GM12878 (cell line): ENCODE measurements at regions not wholly inside any gene's neighbourhood (a gene's known extent, or its start where the extent isn't known, plus 50 kb on each side); places are given as distances from the start of the nearest gene placed in this dataset.

Source experiments
- ATAC-seq: fragments of 200-7000 bp; cut with Tn5 transposase; 3 replicates; pipeline ENCODE4 v1.9.1; 2020; ENCODE audit warnings: mild to moderate bottlenecking, moderate library complexity
- BruUV-seq: library from RNA; stranded (reverse); fragments of 400-500 nt; replicated peaks from 2 replicates; lab custom pipeline; 2021; lab: Mats Ljungman, UMichigan
- CTCF ChIA-PET: fragments of 300-600 bp; sonication (Branson Sonifier 250); formaldehyde crosslinking; extraction: SDS; loops from one replicate; lab custom pipeline; 2021; ENCODE audit warnings: inconsistent platforms; lab: Yijun Ruan, JAX
- POLR2A ChIA-PET: fragments of 350-600 bp; formaldehyde crosslinking; extraction: SDS; loops from one replicate; lab custom pipeline; 2021; ENCODE audit warnings: inconsistent platforms; lab: Charles Lee
- RAD21 ChIA-PET: fragments of 300-600 bp; sonication (Branson Sonifier 250); formaldehyde crosslinking; loops from one replicate; lab custom pipeline; 2023; ENCODE audit warnings: antibody characterized with exemption; ENCODE audit not compliant: unreplicated experiment; lab: Charles Lee
- SMC1A ChIA-PET: fragments of 300-600 bp; sonication (Branson Sonifier 250); formaldehyde crosslinking; loops from one replicate; lab custom pipeline; 2023; ENCODE audit not compliant: unreplicated experiment, uncharacterized antibody; lab: Charles Lee
- DNase-seq: peaks from one replicate; pipeline ENCODE4 v3.0.0-alpha.2; 2011; ENCODE audit warnings: low read depth, low spot score
- FAIRE-seq: peaks from 3 replicates; lab custom pipeline; 2011; peaks lifted over from hg19 to GRCh38; lab: Jason Lieb, UNC
- H2AFZ ChIP-seq: 2 replicates; pipeline ENCODE4 v1.6.0; 2011; ENCODE audit warnings: low read depth, low read length, control low read depth; ENCODE audit not compliant: control insufficient read depth
- H3K27ac ChIP-seq: 2 replicates; pipeline ENCODE4 v1.5.1; 2011; ENCODE audit warnings: control low read depth; ENCODE audit not compliant: control insufficient read depth, insufficient read depth
- H3K27me3 ChIP-seq, 2 experiments: replicated peaks in 1 of 2; 2 replicates each; pipeline versions ENCODE4 v1.6.0 to v1.6.1; 2011; ENCODE audit warnings: low read length in 1 of 2; ENCODE audit not compliant: control insufficient read depth in 2 of 2, insufficient read depth in 2 of 2
- H3K36me3 ChIP-seq, 2 experiments: 2 replicates each; pipeline ENCODE4 v1.5.1; 2011; ENCODE audit warnings: low read length in 1 of 2; ENCODE audit not compliant: control insufficient read depth in 2 of 2, insufficient read depth in 2 of 2
- H3K4me1 ChIP-seq: 2 replicates; pipeline ENCODE4 v1.6.1; 2011; ENCODE audit warnings: mild to moderate bottlenecking, low read length, moderate library complexity, mixed read lengths; ENCODE audit not compliant: control insufficient read depth, insufficient read depth
- H3K4me2 ChIP-seq: 2 replicates; pipeline ENCODE4 v1.6.0; 2011; ENCODE audit warnings: control low read depth; ENCODE audit not compliant: control insufficient read depth, insufficient read depth
- H3K4me3 ChIP-seq: fragments of 200-600 bp; sonication (generic); 2 replicates; pipeline ENCODE4 v1.5.1; 2016
- H3K79me2 ChIP-seq: 2 replicates; pipeline ENCODE4 v1.6.0; 2011; ENCODE audit warnings: low read length; ENCODE audit not compliant: control insufficient read depth, insufficient read depth
- H3K9ac ChIP-seq: 2 replicates; pipeline ENCODE4 v1.8.0; 2011; ENCODE audit warnings: low read length, control low read depth, mixed read lengths; ENCODE audit not compliant: control insufficient read depth, insufficient read depth
- H3K9me3 ChIP-seq: replicated peaks from 3 replicates; pipeline ENCODE4 v1.5.1; 2011; ENCODE audit warnings: mild to moderate bottlenecking, low read length; ENCODE audit not compliant: control insufficient read depth, insufficient read depth
- H4K20me1 ChIP-seq: 2 replicates; pipeline ENCODE4 v1.6.0; 2011; ENCODE audit not compliant: control insufficient read depth, insufficient read depth
- FOXM1 ChIP-seq: IDR thresholded peaks from 2 replicates; pipeline ENCODE4 v1.6.1; 2012; ENCODE audit warnings: low read depth, mild to moderate bottlenecking, inconsistent platforms, low read length, moderate library complexity
- HDAC6 ChIP-seq: fragments of 200-600 bp; sonication (generic); IDR thresholded peaks from one replicate; pipeline ENCODE4 v1.8.0; 2017; ENCODE audit warnings: antibody characterized with exemption; ENCODE audit not compliant: unreplicated experiment
- HDGF ChIP-seq: fragments of 450-650 bp; IDR thresholded peaks from 2 replicates; pipeline ENCODE4 v1.6.1; 2016; ENCODE audit warnings: antibody characterized with exemption
- HSF1 ChIP-seq: fragments of 150-350 bp; IDR thresholded peaks from 2 replicates; pipeline ENCODE4 v1.6.1; 2014; ENCODE audit warnings: mild to moderate bottlenecking, low read depth, low read length
- MAX ChIP-seq: IDR thresholded peaks from 2 replicates; pipeline ENCODE4 v1.6.1; 2012; ENCODE audit warnings: low read depth, low read length, improper control_type of control experiment
- MXI1 ChIP-seq: fragments of 150-350 bp; IDR thresholded peaks from 2 replicates; pipeline ENCODE4 v1.6.1; 2011; ENCODE audit warnings: low read depth, mild to moderate bottlenecking, inconsistent platforms, low read length, improper control_type of control experiment
- MYC ChIP-seq: IDR thresholded peaks from 2 replicates; pipeline ENCODE4 v1.6.1; 2011; ENCODE audit warnings: mild to moderate bottlenecking, low read length, moderate library complexity, inconsistent platforms; ENCODE audit not compliant: insufficient read depth, insufficient replicate concordance, insufficient read length, severe bottlenecking
- POLR2A ChIP-seq: IDR thresholded peaks from 2 replicates; pipeline ENCODE4 v1.6.1; 2011; ENCODE audit warnings: low read depth, mild to moderate bottlenecking, low read length
- SMC3 ChIP-seq: IDR thresholded peaks from 2 replicates; pipeline ENCODE4 v1.6.1; 2011; ENCODE audit warnings: low read length, improper control_type of control experiment, borderline replicate concordance
- SREBF1 ChIP-seq: IDR thresholded peaks from 2 replicates; pipeline ENCODE4 v1.6.1; 2012; ENCODE audit warnings: mild to moderate bottlenecking, low read length
- ZNF592 ChIP-seq: fragments of 450-650 bp; IDR thresholded peaks from 2 replicates; pipeline ENCODE4 v1.6.1; 2017; ENCODE audit warnings: mild to moderate bottlenecking, moderate library complexity
- WGBS: methylation state at CpG from one replicate; pipeline ENCODE4 v1.1.6; 2016; ENCODE audit warnings: low lambda C conversion rate; ENCODE audit not compliant: insufficient replicate concordance, insufficient coverage; ENCODE audit errors: missing lambda C conversion rate; 5-methylcytosine and 5-hydroxymethylcytosine counted together
- in situ Hi-C: fragments of 300-500 bp; cut with MboI; formaldehyde crosslinking; loops from 9 replicates; pipeline ENCODE4 v1.14.3; 2018; ENCODE audit warnings: mixed read lengths
- intact Hi-C: fragments of 100-400 bp; cut with micrococcal nuclease; formaldehyde crosslinking; loops from one replicate; pipeline ENCODE4 v1.14.2; 2022; ENCODE audit not compliant: unreplicated experiment

- no peak for TF ChIP-seq ZNF592
Observed at GRCh38 chr10:31601136-31601535, 282.1 kb downstream of the ZEB1 start (continued).

GRCh38 chr10:31599626-31600504 lies 280.8 kb downstream of the ZEB1 start:
- no peaks in the 10 kb centered on the region for H3K36me3 ChIP-seq
- ChIA-PET RAD21 (interaction anchor here (0.6 to 0.7 kb wide), 2 partner anchors 122 to 579 kb away, joined by 3 read pairs; no protein-coding TSS in a partner anchor), POLR2A (no interaction called here), SMC1A (interaction anchor here (1.0 kb wide), 1 partner anchor 9 kb away, joined by 4 read pairs; no protein-coding TSS in a partner anchor), CTCF (no interaction called here)
- WGBS: 54% methylated on average over 9 of the region's 9 CpGs
- DNase-seq (no peak), ATAC-seq (no peak), FAIRE-seq (no peak)
- no peak overlapping the region for H3K4me2 ChIP-seq
- no peak overlapping the region for H3K27ac ChIP-seq
- no peaks in the 10 kb centered on the region for H4K20me1 ChIP-seq
- TF ChIP-seq POLR2A: no peak
- TF ChIP-seq MAX: no peak
- no peak for TF ChIP-seq MXI1
- TF ChIP-seq SMC3: no peak
- TF ChIP-seq SREBF1: no peak
- TF ChIP-seq MYC: no peak
- no peak for TF ChIP-seq HDGF
- TF ChIP-seq HSF1: no peak
- TF ChIP-seq HDAC6: no peak
- no peak for TF ChIP-seq FOXM1
- no peak overlapping the region for H3K4me3 ChIP-seq
- BruUV-seq: no TSS peak
- intact Hi-C loops (loop anchor here (5.0 to 10.0 kb wide), 3 partner anchors 155 to 865 kb away; no protein-coding TSS in a partner anchor), in situ Hi-C loops (no loop called here)
- H3K4me1 ChIP-seq: peaks cover 17% of the 10 kb centered on the region
- H3K9ac ChIP-seq: no peak overlapping the region
- H3K27me3 ChIP-seq: no peaks in the 10 kb centered on the region
- no peaks in the 10 kb centered on the region; the same call in 1 of the 3 replicates for H3K9me3 ChIP-seq
- no peaks in the 10 kb centered on the region for H3K79me2 ChIP-seq
- H2AFZ ChIP-seq: no peak overlapping the region
